H1 (cell line): ENCODE measurements at regions not wholly inside any gene's neighbourhood (a gene's known extent, or its start where the extent isn't known, plus 50 kb on each side); places are given as distances from the start of the nearest gene placed in this dataset.

ENCODE experiments used
- CEBPB ChIP-seq: IDR thresholded peaks from 2 replicates; pipeline ENCODE4 v1.6.1; 2012; ENCODE audit warnings: low read depth, low read length
- CHD7 ChIP-seq: fragments of 300-600 bp; sonication (generic); IDR thresholded peaks from 2 replicates; pipeline ENCODE4 v1.7.1; 2012; ENCODE audit warnings: low read length, moderate library complexity, mild to moderate bottlenecking, inconsistent platforms; ENCODE audit not compliant: insufficient replicate concordance
- HDAC2 ChIP-seq, 2 experiments: fragments of 300-600 bp in 1 of 2; sonication (generic) in 1 of 2; IDR thresholded peaks; 2 replicates each; pipeline ENCODE4 v1.6.1; 2011 to 2012; ENCODE audit warnings: low read depth in 2 of 2, low read length in 2 of 2, mild to moderate bottlenecking in 2 of 2, moderate library complexity in 2 of 2, borderline replicate concordance in 1 of 2, inconsistent platforms in 1 of 2
- PHF8 ChIP-seq: fragments of 200-600 bp; sonication (generic); conservative IDR thresholded peaks from 2 replicates; pipeline ENCODE4 v1.7.1; 2012; ENCODE audit warnings: low read depth, mild to moderate bottlenecking, inconsistent platforms, low read length, moderate library complexity
- POLR2A ChIP-seq, 2 experiments: IDR thresholded peaks; 1 replicate in 1 of 2; 2 replicates in 1 of 2; pipeline ENCODE4 v1.6.1; 2011; ENCODE audit warnings: low read depth in 2 of 2, low read length in 2 of 2, mild to moderate bottlenecking in 2 of 2; ENCODE audit errors: control extremely low read depth in 1 of 2
- POLR2AphosphoS5 ChIP-seq: IDR thresholded peaks from 2 replicates; pipeline ENCODE4 v1.6.1; 2011; ENCODE audit warnings: low read depth, low read length
- RXRA ChIP-seq: IDR thresholded peaks from 2 replicates; pipeline ENCODE4 v1.6.1; 2011; ENCODE audit warnings: low read depth, mild to moderate bottlenecking, low read length, moderate library complexity; ENCODE audit not compliant: insufficient read depth
- TCF12 ChIP-seq: IDR thresholded peaks from 2 replicates; pipeline ENCODE4 v1.6.1; 2011; ENCODE audit warnings: low read depth, mild to moderate bottlenecking, low read length
- TF ChIP-seq, protein P1 (sequence below): IDR thresholded peaks from 2 replicates; pipeline ENCODE4 v1.6.1; 2012; ENCODE audit warnings: inconsistent platforms
- TF ChIP-seq, protein P2 (sequence below): IDR thresholded peaks from 2 replicates; pipeline ENCODE4 v1.6.1; 2011; ENCODE audit warnings: low read length, improper control_type of control experiment
- TF ChIP-seq, protein P3 (sequence below): IDR thresholded peaks from 2 replicates; pipeline ENCODE4 v1.6.1; 2012; ENCODE audit warnings: inconsistent platforms

DNA sequence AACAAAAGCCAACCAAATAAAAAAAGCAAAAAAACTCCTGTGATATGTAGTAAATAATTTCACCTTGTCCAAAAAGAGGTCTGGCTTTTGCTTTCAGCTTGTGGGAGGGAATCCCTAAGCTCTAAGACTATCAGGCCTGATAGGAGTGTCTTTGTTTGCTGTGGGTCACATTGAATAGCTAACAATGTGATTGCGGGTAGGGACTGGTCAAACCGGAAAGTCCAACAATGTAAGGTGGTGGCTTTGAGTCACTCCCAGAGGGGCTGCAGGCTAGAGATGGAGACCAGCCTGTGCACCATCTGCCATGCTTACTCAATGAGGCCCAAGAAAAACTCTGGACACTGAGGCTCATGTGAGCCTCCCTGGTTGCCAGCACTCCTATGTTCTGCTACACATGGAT, 192.9 kb downstream of the TFCP2L1 start (continued):
- TF ChIP-seq CHD7 (no peak), CEBPB (no peak), POLR2A (IDR thresholded peaks at IDR 0.05; ENCODE audit: control extremely low read depth in 1 of 2, low read depth in 2 of 2, low read length in 2 of 2) (no peak), TCF12 (no peak), PHF8 (no peak), POLR2AphosphoS5 (no peak), RXRA (no peak), HDAC2 (IDR thresholded peaks at IDR 0.05; ENCODE audit: borderline replicate concordance in 1 of 2, low read depth in 2 of 2, low read length in 2 of 2) (no peak)
- TF ChIP-seq, protein P1, sequence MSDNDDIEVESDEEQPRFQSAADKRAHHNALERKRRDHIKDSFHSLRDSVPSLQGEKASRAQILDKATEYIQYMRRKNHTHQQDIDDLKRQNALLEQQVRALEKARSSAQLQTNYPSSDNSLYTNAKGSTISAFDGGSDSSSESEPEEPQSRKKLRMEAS = no peak
- TF ChIP-seq, protein P2, sequence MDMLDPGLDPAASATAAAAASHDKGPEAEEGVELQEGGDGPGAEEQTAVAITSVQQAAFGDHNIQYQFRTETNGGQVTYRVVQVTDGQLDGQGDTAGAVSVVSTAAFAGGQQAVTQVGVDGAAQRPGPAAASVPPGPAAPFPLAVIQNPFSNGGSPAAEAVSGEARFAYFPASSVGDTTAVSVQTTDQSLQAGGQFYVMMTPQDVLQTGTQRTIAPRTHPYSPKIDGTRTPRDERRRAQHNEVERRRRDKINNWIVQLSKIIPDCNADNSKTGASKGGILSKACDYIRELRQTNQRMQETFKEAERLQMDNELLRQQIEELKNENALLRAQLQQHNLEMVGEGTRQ = no peak
- TF ChIP-seq, protein P3, sequence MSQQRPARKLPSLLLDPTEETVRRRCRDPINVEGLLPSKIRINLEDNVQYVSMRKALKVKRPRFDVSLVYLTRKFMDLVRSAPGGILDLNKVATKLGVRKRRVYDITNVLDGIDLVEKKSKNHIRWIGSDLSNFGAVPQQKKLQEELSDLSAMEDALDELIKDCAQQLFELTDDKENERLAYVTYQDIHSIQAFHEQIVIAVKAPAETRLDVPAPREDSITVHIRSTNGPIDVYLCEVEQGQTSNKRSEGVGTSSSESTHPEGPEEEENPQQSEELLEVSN = no peak
